HepG2 (cell line): ENCODE measurements at regions not wholly inside any gene's neighbourhood (a gene's known extent, or its start where the extent isn't known, plus 50 kb on each side); places are given as distances from the start of the nearest gene placed in this dataset.

ENCODE experiments used
- ATAC-seq: fragments of 200-7000 bp; cut with Tn5 transposase; 3 replicates; pipeline ENCODE4 v1.9.1; 2020; ENCODE audit warnings: mild to moderate bottlenecking, moderate library complexity
- BruUV-seq: library from RNA; stranded (reverse); fragments of 400-500 nt; replicated peaks from 2 replicates; lab custom pipeline; 2021; lab: Mats Ljungman, UMichigan
- CTCF ChIA-PET: fragments of 300-600 bp; formaldehyde crosslinking; extraction: SDS; loops from one replicate; lab custom pipeline; 2021; ENCODE audit warnings: low total read pairs, inconsistent platforms, low intra/inter-chr PET ratio; lab: Yijun Ruan, JAX
- POLR2A ChIA-PET: fragments of 350-600 bp; sonication (Branson Sonifier 250); formaldehyde crosslinking; loops from one replicate; lab custom pipeline; 2020; ENCODE audit warnings: antibody characterized with exemption, inconsistent platforms; lab: Yijun Ruan, JAX
- DNase-seq: peaks from one replicate; pipeline ENCODE4 v3.0.0-alpha.2; 2015; ENCODE audit warnings: low spot score
- FAIRE-seq: peaks from 3 replicates; lab custom pipeline; 2011; peaks lifted over from hg19 to GRCh38; lab: Jason Lieb, UNC
- H2AFZ ChIP-seq: one replicate; pipeline ENCODE4 v1.6.1; 2011; ENCODE audit warnings: low read length, inconsistent platforms
- H3K27ac ChIP-seq: fragments of 300-600 bp; 3 replicates; pipeline ENCODE4 v1.8.0; 2011; ENCODE audit warnings: mixed run types, mild to moderate bottlenecking, mixed read lengths, low read length, inconsistent platforms; ENCODE audit not compliant: insufficient read depth; ENCODE audit errors: extremely low read length
- H3K27me3 ChIP-seq, 2 experiments: fragments of 200-600 bp in 1 of 2; 2 replicates in 1 of 2; 3 replicates in 1 of 2; pipeline versions ENCODE4 v1.6.0 to v1.8.0; 2011; ENCODE audit warnings: low read length in 2 of 2, mild to moderate bottlenecking in 2 of 2, moderate library complexity in 2 of 2, inconsistent platforms in 1 of 2; ENCODE audit not compliant: insufficient read depth in 2 of 2, control insufficient read depth in 1 of 2
- H3K36me3 ChIP-seq, 2 experiments: fragments of 200-600 bp in 1 of 2; replicated peaks in 1 of 2; 2 replicates in 1 of 2; 3 replicates in 1 of 2; pipeline versions ENCODE4 v1.5.1 to v1.8.0; 2011; ENCODE audit warnings: low read length in 2 of 2, inconsistent platforms in 1 of 2; ENCODE audit not compliant: insufficient read depth in 2 of 2, control insufficient read depth in 1 of 2
- H3K4me1 ChIP-seq: 2 replicates; pipeline ENCODE4 v1.5.1; 2012; ENCODE audit warnings: low read length, inconsistent platforms; ENCODE audit not compliant: insufficient read depth
- H3K4me2 ChIP-seq: 2 replicates; pipeline ENCODE4 v1.6.0; 2011; ENCODE audit warnings: low read depth, low read length, inconsistent platforms
- H3K4me3 ChIP-seq, 3 experiments: fragments of 200-600 bp in 1 of 3; sonication (generic), shearing (Covaris generic) in 1 of 3; replicated peaks in 1 of 3; 2 replicates each; pipeline ENCODE4 v1.5.1; 2011 to 2016; ENCODE audit warnings: low read length in 3 of 3, inconsistent platforms in 2 of 3, low read depth in 2 of 3, mild to moderate bottlenecking in 2 of 3, control low read depth in 1 of 3, mixed read lengths in 1 of 3; ENCODE audit not compliant: insufficient read depth in 1 of 3
- H3K79me2 ChIP-seq: one replicate; pipeline ENCODE4 v1.6.1; 2011; ENCODE audit warnings: low read length, inconsistent platforms; ENCODE audit not compliant: insufficient read depth
- H3K9ac ChIP-seq: 2 replicates; pipeline ENCODE4 v1.6.0; 2011; ENCODE audit warnings: mild to moderate bottlenecking, low read depth, low read length, inconsistent platforms; ENCODE audit not compliant: insufficient read depth
- H3K9me3 ChIP-seq: 2 replicates; pipeline ENCODE4 v1.5.1; 2012; ENCODE audit warnings: mild to moderate bottlenecking, low read length
- H4K20me1 ChIP-seq: 2 replicates; pipeline ENCODE4 v1.6.0; 2011; ENCODE audit warnings: inconsistent platforms, mild to moderate bottlenecking, low read length, moderate library complexity; ENCODE audit not compliant: insufficient read depth
- AGO1 ChIP-seq: fragments of 200-400 bp; formaldehyde crosslinking; IDR thresholded peaks from 2 replicates; pipeline ENCODE4 v1.6.1; 2017; ENCODE audit warnings: mild to moderate bottlenecking, low read depth, low read length, moderate library complexity; ENCODE audit not compliant: poor library complexity, severe bottlenecking
- BORCS8-MEF2B ChIP-seq: sonication (generic); formaldehyde crosslinking; IDR thresholded peaks from 2 replicates; pipeline ENCODE4 v1.8.0; 2022; ENCODE audit warnings: mild to moderate bottlenecking, missing genetic modification reagents
- CBFB ChIP-seq: sonication (generic); formaldehyde crosslinking; IDR thresholded peaks from 2 replicates; pipeline ENCODE4 v1.4.0; 2020; ENCODE audit warnings: missing genetic modification reagents
- KLF15 ChIP-seq: sonication (generic); formaldehyde crosslinking; IDR thresholded peaks from 2 replicates; pipeline ENCODE4 v1.8.1; 2023; ENCODE audit warnings: borderline replicate concordance, mild to moderate bottlenecking, inconsistent platforms, missing genetic modification reagents, mixed read lengths
- MTF2 ChIP-seq: sonication (generic); formaldehyde crosslinking; IDR thresholded peaks from 2 replicates; pipeline ENCODE4 v1.5.0; 2020; ENCODE audit warnings: missing genetic modification reagents, borderline replicate concordance
- RBM39 ChIP-seq: fragments of 200-400 bp; formaldehyde crosslinking; IDR thresholded peaks from one replicate; pipeline ENCODE4 v1.6.1; 2018; ENCODE audit warnings: antibody characterized with exemption, mild to moderate bottlenecking, low read depth, low read length; ENCODE audit not compliant: poor library complexity, severe bottlenecking
- REXO4 ChIP-seq: sonication (generic); formaldehyde crosslinking; IDR thresholded peaks from 2 replicates; pipeline ENCODE4 v1.8.0; 2022; ENCODE audit warnings: missing genetic modification reagents, mild to moderate bottlenecking, borderline replicate concordance
- TBP ChIP-seq: sonication (generic); formaldehyde crosslinking; IDR thresholded peaks from 2 replicates; pipeline ENCODE4 v1.5.0; 2020; ENCODE audit warnings: missing genetic modification reagents
- TBX3 ChIP-seq: fragments of 450-650 bp; IDR thresholded peaks from 2 replicates; pipeline ENCODE4 v1.6.1; 2017; ENCODE audit warnings: antibody characterized with exemption, mild to moderate bottlenecking, inconsistent platforms, borderline replicate concordance
- TMF1 ChIP-seq: sonication (generic); formaldehyde crosslinking; IDR thresholded peaks from 2 replicates; pipeline ENCODE4 v1.8.1; 2022; ENCODE audit warnings: low read depth, missing genetic modification reagents
- ZBTB4 ChIP-seq: sonication (generic); formaldehyde crosslinking; IDR thresholded peaks from 2 replicates; pipeline ENCODE4 v1.4.0; 2020; ENCODE audit warnings: missing genetic modification reagents, mild to moderate bottlenecking, borderline replicate concordance
- WGBS: methylation state at CpG from one replicate; pipeline ENCODE4 v1.1.6; 2017; ENCODE audit warnings: low lambda C conversion rate; 5-methylcytosine and 5-hydroxymethylcytosine counted together
- in situ Hi-C: cut with HindIII; loops from 2 replicates; pipeline ENCODE4 v1.10.0; 2017; ENCODE audit warnings: low pct_unique_long_range_greater_than_20kb; ENCODE audit not compliant: extremely low pct_ligation_motif_present
- intact Hi-C: fragments of 100-400 bp; cut with micrococcal nuclease; formaldehyde crosslinking; loops from one replicate; pipeline ENCODE4 v1.10.0; 2022; ENCODE audit not compliant: unreplicated experiment

DNA sequence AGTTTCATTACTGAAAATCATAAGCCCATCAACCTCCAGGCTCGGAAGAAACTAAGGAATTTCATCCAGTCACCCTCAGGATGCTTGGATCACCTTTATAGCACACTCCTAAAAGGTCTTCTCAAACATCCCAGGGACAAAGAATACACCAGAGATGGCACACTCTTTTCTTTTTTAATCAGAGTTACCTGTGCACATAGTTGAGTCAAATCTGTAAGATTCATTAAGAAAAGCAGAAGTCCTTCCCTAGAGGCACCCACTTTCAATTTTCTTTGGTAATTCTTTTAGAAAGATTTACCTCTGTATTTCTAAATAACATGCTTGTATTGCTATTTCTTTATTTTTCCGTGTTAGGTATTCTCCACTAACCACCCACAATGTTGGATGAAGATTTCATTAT is 50.6 kb upstream of the IL6 start:
- BruUV-seq: no TSS peak
- Histone ChIP-seq H3K27ac (no peak overlapping the region), H3K27me3 (no peaks in the 10 kb centered on the region), H3K4me1 (peaks cover 26% of the 10 kb centered on the region), H3K36me3 (no peaks in the 10 kb centered on the region), H3K9ac (no peak overlapping the region), H3K79me2 (no peaks in the 10 kb centered on the region), H3K4me2 (no peak overlapping the region), H2AFZ (no peak overlapping the region), H4K20me1 (no peaks in the 10 kb centered on the region), H3K9me3 (no peaks in the 10 kb centered on the region), H3K4me3 (no peak overlapping the region)
- no peak for TF ChIP-seq CBFB (CRISPR knock-in tag)
- TF ChIP-seq MTF2: no peak
- no peak for TF ChIP-seq TBX3
- no peak for TF ChIP-seq TBP
- TF ChIP-seq REXO4 (CRISPR knock-in tag): no peak
- no peak for TF ChIP-seq BORCS8-MEF2B (CRISPR knock-in tag)
- TF ChIP-seq TMF1 (CRISPR knock-in tag): no peak
- no peak for TF ChIP-seq ZBTB4 (CRISPR knock-in tag)
- no peak for TF ChIP-seq RBM39
- no peak for TF ChIP-seq KLF15
- no peak for TF ChIP-seq AGO1
- FAIRE-seq (no peak), ATAC-seq (no peak), DNase-seq (no peak)
- WGBS: 37% methylated on average over 2 of the region's 2 CpGs
- ChIA-PET POLR2A (no interaction called here), CTCF (no interaction called here)
- in situ Hi-C loops: no loop called here
- intact Hi-C loops: no loop called here
